Tibial nerve (tissue), 4 donors: ENCODE measurements at regions not wholly inside any gene's neighbourhood (a gene's known extent, or its start where the extent isn't known, plus 50 kb on each side); places are given as distances from the start of the nearest gene placed in this dataset.

Source experiments
- CTCF ChIP-seq, 5 experiments: fragments of 200-600 bp in 3 of 5; fragments of 450-650 bp in 2 of 5; sonication (generic) in 3 of 5; IDR thresholded peaks; one replicate each; pipeline ENCODE4 v1.5.1; 2016 to 2019; ENCODE audit warnings: antibody characterized with exemption in 5 of 5, mild to moderate bottlenecking in 3 of 5, moderate library complexity in 2 of 5
- EP300 ChIP-seq, 2 donors: sonication (generic); formaldehyde crosslinking; IDR thresholded peaks; one replicate each; pipeline ENCODE4 v1.6.1; 2017; ENCODE audit warnings: antibody characterized with exemption in 2 of 2, mild to moderate bottlenecking in 1 of 2

GRCh38 chr6:134622382-134623173 is 304.7 kb upstream of the SGK1 start:
- TF ChIP-seq EP300 (IDR thresholded peaks at IDR 0.05) (no peak), CTCF (IDR thresholded peaks at IDR 0.05) (no peak)
